Upper lobe of left lung (tissue), 6 donors: ENCODE measurements at regions not wholly inside any gene's neighbourhood (a gene's known extent, or its start where the extent isn't known, plus 50 kb on each side); places are given as distances from the start of the nearest gene placed in this dataset.

Experiments used
- ATAC-seq, 2 donors: fragments of 200-7000 bp; cut with Tn5 transposase; one replicate each; pipeline ENCODE4 v1.9.1; 2022; ENCODE audit warnings: mild to moderate bottlenecking in 2 of 2, moderate library complexity in 2 of 2; ENCODE audit not compliant: low FRiP score in 2 of 2
- DNase-seq, 2 donors: peaks; one replicate each; pipeline ENCODE4 v3.0.0-alpha.2; 2019 to 2020
- H3K27ac ChIP-seq, 4 donors: fragments of 200-600 bp; sonication (generic); one replicate each; pipeline ENCODE4 v1.5.1; 2016 to 2019
- H3K27me3 ChIP-seq, 4 donors: fragments of 200-600 bp; sonication (generic); one replicate each; pipeline ENCODE4 v1.5.1; 2017 to 2019
- H3K36me3 ChIP-seq, 4 donors: fragments of 200-600 bp; sonication (generic); one replicate each; pipeline ENCODE4 v1.5.1; 2016 to 2019
- H3K4me1 ChIP-seq, 4 donors: fragments of 200-600 bp; sonication (generic); one replicate each; pipeline ENCODE4 v1.5.1; 2018 to 2019
- H3K4me3 ChIP-seq, 4 donors: fragments of 200-600 bp; sonication (generic); one replicate each; pipeline ENCODE4 v1.5.1; 2017 to 2019; ENCODE audit warnings: mild to moderate bottlenecking in 2 of 4, moderate library complexity in 1 of 4
- H3K9me3 ChIP-seq, 4 donors: fragments of 200-600 bp; sonication (generic); one replicate each; pipeline ENCODE4 v1.5.1; 2018 to 2019
- EP300 ChIP-seq, 4 donors: sonication (generic); formaldehyde crosslinking; IDR thresholded peaks; one replicate each; pipeline ENCODE4 v1.5.1; 2017; ENCODE audit warnings: antibody characterized with exemption in 4 of 4, control low read depth in 2 of 4
- POLR2A ChIP-seq, 4 donors: fragments of 450-650 bp; IDR thresholded peaks; one replicate each; pipeline ENCODE4 v1.5.1; 2016 to 2017; ENCODE audit warnings: antibody characterized with exemption in 4 of 4, mild to moderate bottlenecking in 2 of 4
- POLR2AphosphoS5 ChIP-seq, 2 donors: sonication (generic); formaldehyde crosslinking; IDR thresholded peaks; one replicate each; pipeline ENCODE4 v1.5.1; 2017; ENCODE audit warnings: antibody characterized with exemption in 2 of 2
- WGBS, 2 donors: methylation state at CpG; one replicate each; pipeline ENCODE4 v1.1.5; 2017 to 2018; 5-methylcytosine and 5-hydroxymethylcytosine counted together
- TF ChIP-seq, protein P1 (sequence below), 6 experiments: fragments of 450-650 bp in 4 of 6; fragments of 200-600 bp in 2 of 6; sonication (generic) in 2 of 6; IDR thresholded peaks; one replicate each; pipeline ENCODE4 v1.5.1; 2016 to 2019; ENCODE audit warnings: antibody characterized with exemption in 6 of 6
- donor health status: DM: no; HTN: no; CAD: no; lungs with moderate emphysema.
- donor health status: DM: no; HTN: yes; CAD: no; lungs with severe emphysema.

DNA sequence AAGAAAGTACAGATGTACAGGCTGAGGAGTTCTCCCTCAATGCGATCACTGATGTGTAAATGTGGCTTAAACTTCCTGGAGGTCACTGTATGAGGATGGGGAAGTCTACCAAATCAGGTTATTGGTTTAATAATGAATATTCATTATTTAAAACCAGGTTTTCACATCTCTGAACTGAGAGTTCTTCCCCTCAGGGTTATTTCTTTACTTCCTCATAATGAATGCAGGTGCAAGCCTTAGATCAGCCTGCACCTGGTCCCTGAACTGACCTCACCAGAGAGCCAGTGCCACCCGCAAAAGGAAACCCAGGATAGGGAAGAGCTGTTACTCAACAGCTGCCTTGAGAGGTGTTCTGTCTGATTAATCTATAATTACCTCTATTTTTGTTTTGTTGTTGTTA lies 369.0 kb downstream of the EPHA4 start:
- no peaks in the 10 kb centered on the region for H3K27me3 ChIP-seq
- H3K4me1 ChIP-seq = no peaks in the 10 kb centered on the region
- no peaks in the 10 kb centered on the region for H3K9me3 ChIP-seq
- no peak for TF ChIP-seq POLR2AphosphoS5 (IDR thresholded peaks at IDR 0.05)
- TF ChIP-seq EP300 (IDR thresholded peaks at IDR 0.05) = no peak
- no peak for TF ChIP-seq POLR2A (IDR thresholded peaks at IDR 0.05)
- TF ChIP-seq, protein P1, sequence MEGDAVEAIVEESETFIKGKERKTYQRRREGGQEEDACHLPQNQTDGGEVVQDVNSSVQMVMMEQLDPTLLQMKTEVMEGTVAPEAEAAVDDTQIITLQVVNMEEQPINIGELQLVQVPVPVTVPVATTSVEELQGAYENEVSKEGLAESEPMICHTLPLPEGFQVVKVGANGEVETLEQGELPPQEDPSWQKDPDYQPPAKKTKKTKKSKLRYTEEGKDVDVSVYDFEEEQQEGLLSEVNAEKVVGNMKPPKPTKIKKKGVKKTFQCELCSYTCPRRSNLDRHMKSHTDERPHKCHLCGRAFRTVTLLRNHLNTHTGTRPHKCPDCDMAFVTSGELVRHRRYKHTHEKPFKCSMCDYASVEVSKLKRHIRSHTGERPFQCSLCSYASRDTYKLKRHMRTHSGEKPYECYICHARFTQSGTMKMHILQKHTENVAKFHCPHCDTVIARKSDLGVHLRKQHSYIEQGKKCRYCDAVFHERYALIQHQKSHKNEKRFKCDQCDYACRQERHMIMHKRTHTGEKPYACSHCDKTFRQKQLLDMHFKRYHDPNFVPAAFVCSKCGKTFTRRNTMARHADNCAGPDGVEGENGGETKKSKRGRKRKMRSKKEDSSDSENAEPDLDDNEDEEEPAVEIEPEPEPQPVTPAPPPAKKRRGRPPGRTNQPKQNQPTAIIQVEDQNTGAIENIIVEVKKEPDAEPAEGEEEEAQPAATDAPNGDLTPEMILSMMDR (IDR thresholded peaks at IDR 0.05) = no peak
- H3K4me3 ChIP-seq = no peak overlapping the region
- WGBS, 2 donors = 70 to 79% methylated on average over 2 of the region's 2 CpGs
- DNase-seq (no peak), ATAC-seq (no peak)
- no peaks in the 10 kb centered on the region for H3K36me3 ChIP-seq
- H3K27ac ChIP-seq = no peak overlapping the region

- H3K4me3 ChIP-seq = no peak overlapping the region
- no peaks in the 10 kb centered on the region for H3K27me3 ChIP-seq
- no peak overlapping the region for H3K27ac ChIP-seq
- DNase-seq (no peak), ATAC-seq (no peak)
- WGBS, 2 donors = 43 to 44% methylated on average over 2 of the region's 2 CpGs
- TF ChIP-seq POLR2AphosphoS5 (IDR thresholded peaks at IDR 0.05) (no peak), EP300 (IDR thresholded peaks at IDR 0.05) (no peak), POLR2A (IDR thresholded peaks at IDR 0.05) (no peak)
- TF ChIP-seq, protein P1 (IDR thresholded peaks at IDR 0.05) = no peak
- no peaks in the 10 kb centered on the region for H3K4me1 ChIP-seq
- H3K9me3 ChIP-seq = no peaks in the 10 kb centered on the region
- H3K36me3 ChIP-seq = no peaks in the 10 kb centered on the region
Measured at GRCh38 chr2:221203856-221204255, 368.2 kb downstream of the EPHA4 start.

GRCh38 chr2:221204699-221205098 lies 367.4 kb downstream of the EPHA4 start:
- no peak overlapping the region for H3K4me3 ChIP-seq
- no peak for ATAC-seq
- H3K27me3 ChIP-seq = no peaks in the 10 kb centered on the region
- 22 to 23% methylated on average over 2 of the region's 2 CpGs for WGBS, 2 donors
- H3K4me1 ChIP-seq = no peaks in the 10 kb centered on the region
- H3K27ac ChIP-seq = no peak overlapping the region
- no peaks in the 10 kb centered on the region for H3K36me3 ChIP-seq
- no peak for TF ChIP-seq EP300 (IDR thresholded peaks at IDR 0.05)
- TF ChIP-seq, protein P1 (IDR thresholded peaks at IDR 0.05) = no peak
- TF ChIP-seq POLR2A (IDR thresholded peaks at IDR 0.05) = no peak
- no peak for TF ChIP-seq POLR2AphosphoS5 (IDR thresholded peaks at IDR 0.05)
- no peaks in the 10 kb centered on the region for H3K9me3 ChIP-seq
- DNase-seq = no peak

GRCh38 chr2:221205103-221205673 lies 366.9 kb downstream of the EPHA4 start:
- H3K4me3 ChIP-seq = no peak overlapping the region
- H3K27ac ChIP-seq = no peak overlapping the region
- ATAC-seq (no peak), DNase-seq (no peak)
- TF ChIP-seq, protein P1 (IDR thresholded peaks at IDR 0.05) = no peak
- TF ChIP-seq POLR2A (IDR thresholded peaks at IDR 0.05) (no peak), POLR2AphosphoS5 (IDR thresholded peaks at IDR 0.05) (no peak), EP300 (IDR thresholded peaks at IDR 0.05) (no peak)
- WGBS, 2 donors = 38 to 49% methylated on average over 5 of the region's 5 CpGs
- H3K4me1 ChIP-seq = no peaks in the 10 kb centered on the region
- no peaks in the 10 kb centered on the region for H3K9me3 ChIP-seq
- H3K36me3 ChIP-seq = no peaks in the 10 kb centered on the region
- no peaks in the 10 kb centered on the region for H3K27me3 ChIP-seq

DNA sequence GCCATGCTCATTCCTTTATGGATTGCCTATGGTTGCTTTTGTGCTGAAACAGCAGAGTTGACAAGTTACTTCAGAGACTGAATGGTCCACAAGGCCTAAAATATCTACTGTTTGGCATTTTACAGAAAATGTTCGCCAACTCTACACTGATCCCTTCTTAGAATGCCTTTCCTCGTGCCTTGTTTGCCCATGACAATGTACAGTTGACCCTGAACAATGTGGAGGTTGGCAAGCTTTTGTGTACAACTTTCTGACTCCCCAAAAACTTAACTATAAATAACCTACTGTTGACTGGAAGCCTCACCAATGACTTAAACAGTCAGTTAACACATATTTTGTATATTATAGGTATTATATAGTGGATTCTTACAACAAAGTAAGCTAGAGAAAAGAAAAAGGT lies 361.4 kb downstream of the EPHA4 start:
- H3K9me3 ChIP-seq = no peaks in the 10 kb centered on the region
- no peak overlapping the region for H3K4me3 ChIP-seq
- no peak overlapping the region for H3K27ac ChIP-seq
- ATAC-seq (no peak), DNase-seq (no peak)
- H3K4me1 ChIP-seq = no peaks in the 10 kb centered on the region
- H3K27me3 ChIP-seq = no peaks in the 10 kb centered on the region
- WGBS, 2 donors = 84 to 87% methylated on average over 2 of the region's 2 CpGs
- no peaks in the 10 kb centered on the region for H3K36me3 ChIP-seq
- TF ChIP-seq, protein P1 (IDR thresholded peaks at IDR 0.05) = no peak
- no peak for TF ChIP-seq EP300 (IDR thresholded peaks at IDR 0.05)
- TF ChIP-seq POLR2AphosphoS5 (IDR thresholded peaks at IDR 0.05) = no peak
- TF ChIP-seq POLR2A (IDR thresholded peaks at IDR 0.05) = no peak
